Stimulated activated memory B cell treated with anti-CD40 and anti-IgM and Interleukin-4, amounts not matched to agents 10 μg/mL and 1 μg/mL and 100 μg/mL, for 72 hours (primary cell): ENCODE measurements at regions not wholly inside any gene's neighbourhood (a gene's known extent, or its start where the extent isn't known, plus 50 kb on each side); places are given as distances from the start of the nearest gene placed in this dataset.

Source experiments
- ATAC-seq: fragments of 150-1000 bp; cut with Tn5 transposase; 2 replicates; pipeline ENCODE4 v1.10.0; 2021
- H3K27ac Mint-ChIP-seq: one replicate; pipeline ENCODE4 v1.8.0; 2022; ENCODE audit warnings: mild to moderate bottlenecking, mixed read lengths
- H3K27me3 Mint-ChIP-seq: one replicate; pipeline ENCODE4 v1.8.0; 2022; ENCODE audit warnings: mixed read lengths
- H3K36me3 Mint-ChIP-seq: one replicate; pipeline ENCODE4 v1.8.0; 2022; ENCODE audit warnings: mixed read lengths
- H3K4me1 Mint-ChIP-seq: one replicate; pipeline ENCODE4 v1.8.0; 2022; ENCODE audit warnings: mixed read lengths
- H3K4me3 Mint-ChIP-seq: one replicate; pipeline ENCODE4 v1.8.0; 2022; ENCODE audit warnings: mild to moderate bottlenecking, moderate library complexity, mixed read lengths
- H3K9me3 Mint-ChIP-seq: one replicate; pipeline ENCODE4 v1.8.0; 2022; ENCODE audit warnings: mixed read lengths

DNA sequence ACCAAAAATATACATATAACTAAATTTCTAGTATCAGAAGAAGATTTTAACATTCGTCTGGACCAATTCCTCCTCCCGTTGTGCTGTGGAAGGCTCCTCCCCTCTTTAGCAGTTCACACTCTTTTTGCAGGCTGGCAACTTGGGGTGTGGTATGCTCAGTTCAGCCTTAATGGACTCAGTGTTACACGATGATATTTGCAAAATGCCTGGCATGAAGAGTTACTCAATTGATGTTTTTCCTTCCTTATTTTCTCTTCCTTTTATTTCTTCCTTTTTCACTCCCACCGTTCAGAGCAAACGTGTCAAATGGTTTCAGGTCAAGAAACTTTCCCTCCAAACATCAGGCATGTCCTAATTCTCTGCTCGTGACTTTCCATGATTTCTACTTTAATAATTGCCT is 248.3 kb downstream of the PHF14 start:
- Mint-ChIP-seq H3K4me3 (no peak overlapping the region), H3K27me3 (no peaks in the 10 kb centered on the region), H3K27ac (no peak overlapping the region), H3K36me3 (no peaks in the 10 kb centered on the region), H3K9me3 (no peaks in the 10 kb centered on the region), H3K4me1 (no peaks in the 10 kb centered on the region)
- ATAC-seq: no peak

DNA sequence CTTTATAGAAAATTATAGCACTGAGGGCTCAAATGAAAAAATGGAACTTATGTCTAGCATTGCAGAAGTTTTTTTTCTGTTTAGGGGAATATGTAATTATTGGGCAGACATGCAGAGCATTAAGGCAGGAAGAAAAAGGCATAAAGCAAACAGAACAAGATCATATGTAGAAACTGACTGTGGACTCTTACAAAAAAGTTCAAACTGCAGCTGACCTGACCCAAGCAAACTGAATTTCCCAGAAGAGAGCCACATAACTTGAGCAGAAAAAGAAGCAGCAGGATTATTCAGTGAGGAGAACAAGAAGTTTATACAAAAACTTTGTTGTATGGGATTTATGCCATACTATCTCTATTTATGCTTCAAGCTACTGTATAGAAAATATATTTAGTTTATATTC is 250.9 kb downstream of the PHF14 start:
- Mint-ChIP-seq H3K27me3 (no peaks in the 10 kb centered on the region), H3K9me3 (no peaks in the 10 kb centered on the region), H3K27ac (no peak overlapping the region), H3K36me3 (no peaks in the 10 kb centered on the region), H3K4me3 (no peak overlapping the region), H3K4me1 (no peaks in the 10 kb centered on the region)
- no peak for ATAC-seq

DNA sequence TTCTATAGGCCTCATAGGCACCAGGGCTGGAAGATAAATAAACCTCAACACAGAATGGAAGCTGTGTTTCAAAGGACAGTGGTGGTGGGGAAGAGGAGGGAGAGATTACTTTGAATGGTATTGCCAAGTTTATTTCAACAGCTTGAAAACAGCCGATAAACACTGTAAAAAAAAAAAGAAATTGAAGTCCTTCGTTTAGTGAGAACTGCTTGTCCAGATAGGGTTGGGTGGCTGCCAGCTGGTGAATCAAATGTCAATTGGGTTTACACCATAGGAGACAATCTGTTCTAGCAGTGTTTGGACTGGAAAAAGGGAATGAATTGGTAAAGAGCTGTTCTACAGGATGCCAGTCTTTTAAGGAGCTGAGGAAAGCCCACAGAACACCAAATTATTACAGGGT is 254.8 kb downstream of the PHF14 start:
- no peaks in the 10 kb centered on the region for H3K9me3 Mint-ChIP-seq
- H3K27ac Mint-ChIP-seq: no peak overlapping the region
- H3K36me3 Mint-ChIP-seq: no peaks in the 10 kb centered on the region
- H3K4me1 Mint-ChIP-seq: no peaks in the 10 kb centered on the region
- H3K4me3 Mint-ChIP-seq: no peak overlapping the region
- H3K27me3 Mint-ChIP-seq: no peaks in the 10 kb centered on the region
- no peak for ATAC-seq

DNA sequence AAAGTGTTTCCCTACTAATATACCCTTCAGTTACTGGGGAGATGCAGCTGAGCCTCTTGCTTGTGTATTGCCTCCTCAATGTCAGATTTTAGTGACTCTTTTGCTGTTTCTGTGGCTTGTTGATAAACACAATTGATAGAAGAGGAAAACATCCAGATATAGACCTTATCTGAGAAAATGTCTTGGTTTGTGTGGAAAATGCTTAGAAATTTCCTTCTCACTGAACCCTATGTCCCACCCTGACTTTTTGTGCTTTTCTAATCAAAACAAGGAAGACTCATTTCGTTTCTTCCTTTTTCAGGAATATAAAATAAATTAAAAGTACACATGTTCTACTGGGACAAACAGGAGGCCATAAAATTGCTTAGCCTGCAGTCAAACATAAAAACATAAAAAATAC is 257.5 kb downstream of the PHF14 start:
- Mint-ChIP-seq H3K27me3 (no peaks in the 10 kb centered on the region), H3K36me3 (no peaks in the 10 kb centered on the region), H3K4me3 (no peak overlapping the region), H3K27ac (no peak overlapping the region), H3K9me3 (no peaks in the 10 kb centered on the region), H3K4me1 (no peaks in the 10 kb centered on the region)
- ATAC-seq: no peak

DNA sequence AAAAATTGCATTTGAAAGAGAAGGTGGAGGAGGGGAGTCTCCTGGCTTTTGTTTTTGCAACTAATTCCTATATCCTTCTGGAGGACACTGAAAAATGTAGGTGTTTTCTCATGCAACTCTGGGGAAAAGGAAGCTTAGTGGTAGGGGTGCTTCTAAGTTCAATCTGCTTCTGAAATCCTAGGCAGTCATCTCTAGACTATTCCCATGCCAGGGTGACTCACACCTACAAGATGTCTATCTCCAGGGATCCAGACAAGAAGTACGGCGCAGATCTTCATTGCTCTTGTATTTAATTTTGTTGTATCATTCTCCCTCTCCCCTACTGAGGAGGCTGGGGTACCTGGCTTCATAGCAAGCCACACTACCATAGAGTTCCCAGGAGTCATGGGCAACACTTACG is 258.8 kb downstream of the PHF14 start:
- ATAC-seq: peak; percentile 25
- H3K4me1 Mint-ChIP-seq: no peaks in the 10 kb centered on the region
- no peaks in the 10 kb centered on the region for H3K36me3 Mint-ChIP-seq
- no peaks in the 10 kb centered on the region for H3K27me3 Mint-ChIP-seq
- no peak overlapping the region for H3K4me3 Mint-ChIP-seq
- no peak overlapping the region for H3K27ac Mint-ChIP-seq
- no peaks in the 10 kb centered on the region for H3K9me3 Mint-ChIP-seq

DNA sequence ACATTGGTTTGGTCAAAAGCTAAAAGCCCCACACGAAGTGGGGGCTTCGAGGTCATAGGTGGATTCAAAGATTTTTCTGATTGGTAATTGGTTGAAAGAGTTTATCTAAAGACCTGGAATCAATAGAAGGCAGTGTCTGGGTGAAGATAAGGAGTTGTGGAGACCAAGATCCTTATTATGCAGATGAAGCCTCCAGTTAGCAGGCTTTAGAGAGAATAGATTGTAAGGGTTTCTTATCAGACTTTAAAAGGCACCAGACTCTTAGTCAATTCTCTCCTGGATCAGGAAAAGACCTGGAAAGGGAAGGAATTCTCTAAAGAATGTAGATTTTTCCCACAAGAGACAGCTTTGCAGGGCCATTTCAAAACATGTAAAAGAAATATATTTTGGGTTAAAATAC is 260.2 kb downstream of the PHF14 start:
- Mint-ChIP-seq H3K4me3 (no peak overlapping the region), H3K27ac (no peak overlapping the region), H3K36me3 (no peaks in the 10 kb centered on the region), H3K9me3 (no peaks in the 10 kb centered on the region), H3K27me3 (no peaks in the 10 kb centered on the region), H3K4me1 (no peaks in the 10 kb centered on the region)
- ATAC-seq: no peak

DNA sequence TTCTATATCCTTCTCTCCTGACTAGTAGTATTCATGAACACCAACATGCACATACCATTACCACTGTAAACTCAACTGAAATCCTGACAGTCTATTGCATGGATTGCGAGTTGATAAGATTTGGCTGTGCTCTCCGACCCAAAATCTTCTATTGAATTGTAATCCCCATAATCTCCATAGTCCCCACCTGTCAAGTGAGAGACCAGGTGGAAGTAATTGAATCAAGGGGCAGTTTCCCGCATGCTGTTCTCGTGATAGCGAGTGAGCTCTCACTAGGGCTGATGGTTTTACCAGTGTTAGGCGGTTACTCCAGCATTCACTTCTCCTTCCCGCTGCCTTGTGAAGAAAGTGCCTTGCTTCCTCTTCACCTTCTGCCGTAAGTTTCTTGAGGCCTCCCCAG is 261.8 kb downstream of the PHF14 start:
- no peaks in the 10 kb centered on the region for H3K9me3 Mint-ChIP-seq
- H3K27me3 Mint-ChIP-seq: no peaks in the 10 kb centered on the region
- no peak overlapping the region for H3K4me3 Mint-ChIP-seq
- H3K4me1 Mint-ChIP-seq: no peaks in the 10 kb centered on the region
- H3K27ac Mint-ChIP-seq: no peak overlapping the region
- ATAC-seq: no peak
- no peaks in the 10 kb centered on the region for H3K36me3 Mint-ChIP-seq

DNA sequence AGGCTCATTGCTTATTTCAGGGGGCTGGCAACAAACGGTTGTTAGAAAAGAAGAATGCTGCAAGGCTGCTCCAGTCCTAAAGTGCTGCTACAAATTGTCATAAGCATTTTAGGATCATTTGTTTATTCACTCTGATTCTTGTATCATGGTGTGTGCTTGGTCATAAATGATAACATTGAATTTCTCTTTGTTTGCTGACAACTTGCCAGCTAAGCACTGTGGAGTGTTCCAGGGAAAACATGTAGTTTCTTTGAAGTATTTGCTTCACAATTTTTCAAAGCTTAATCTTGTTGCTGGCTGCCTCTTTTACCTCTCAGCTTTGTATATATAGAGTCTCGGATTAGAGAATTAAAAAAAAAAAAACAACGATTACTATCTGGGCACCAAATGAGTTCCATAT is 263.0 kb downstream of the PHF14 start:
- H3K4me3 Mint-ChIP-seq: no peak overlapping the region
- no peaks in the 10 kb centered on the region for H3K27me3 Mint-ChIP-seq
- H3K27ac Mint-ChIP-seq: no peak overlapping the region
- ATAC-seq: no peak
- no peaks in the 10 kb centered on the region for H3K9me3 Mint-ChIP-seq
- no peaks in the 10 kb centered on the region for H3K4me1 Mint-ChIP-seq
- no peaks in the 10 kb centered on the region for H3K36me3 Mint-ChIP-seq

DNA sequence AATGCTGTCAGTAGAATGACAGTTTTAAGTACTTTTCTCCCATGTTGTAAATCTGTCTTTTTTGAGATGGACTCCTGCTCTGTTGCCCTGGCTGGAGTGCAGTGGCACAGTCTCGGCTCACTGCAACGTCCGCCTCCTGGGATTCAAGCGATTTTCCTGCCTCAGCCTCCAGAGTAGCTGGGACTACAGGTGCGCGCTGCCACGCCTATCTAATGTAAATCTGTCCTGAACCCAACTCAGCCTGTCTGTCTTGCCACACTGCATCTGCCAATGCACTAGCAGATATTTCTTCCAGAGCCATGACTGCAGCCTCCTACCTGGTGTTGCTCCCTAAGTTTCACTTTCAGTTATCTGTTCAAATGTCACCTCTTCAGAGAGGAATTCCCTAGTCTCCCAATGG is 264.1 kb downstream of the PHF14 start:
- Mint-ChIP-seq H3K27ac (no peak overlapping the region), H3K27me3 (no peaks in the 10 kb centered on the region)
- no peak for ATAC-seq

DNA sequence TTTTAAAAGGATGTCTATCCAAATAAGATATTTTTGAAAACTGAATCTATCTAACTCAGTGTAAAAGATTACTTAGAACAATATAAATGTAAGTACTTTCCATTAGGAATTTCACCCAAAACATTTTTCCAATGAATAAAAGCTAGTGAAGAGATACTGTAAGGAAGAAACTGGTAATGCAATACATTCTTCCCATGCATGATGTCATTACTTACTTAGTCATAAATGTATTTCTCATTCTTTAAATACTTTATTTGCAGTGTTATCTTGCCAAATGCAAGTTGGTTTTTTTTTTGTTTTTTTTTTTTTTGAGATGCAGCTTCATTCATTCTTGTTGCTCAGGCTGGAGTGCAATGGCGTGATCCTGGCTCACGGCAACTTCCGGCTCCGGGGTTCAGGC is 265.6 kb downstream of the PHF14 start:
- H3K27ac Mint-ChIP-seq: no peak overlapping the region
- no peaks in the 10 kb centered on the region for H3K36me3 Mint-ChIP-seq
- no peaks in the 10 kb centered on the region for H3K27me3 Mint-ChIP-seq
- H3K9me3 Mint-ChIP-seq: no peaks in the 10 kb centered on the region
- no peak overlapping the region for H3K4me3 Mint-ChIP-seq
- H3K4me1 Mint-ChIP-seq: no peaks in the 10 kb centered on the region
- ATAC-seq: no peak

More for the DNA sequence above, 264.1 kb downstream of the PHF14 start:
- no peaks in the 10 kb centered on the region for H3K9me3 Mint-ChIP-seq
- no peaks in the 10 kb centered on the region for H3K36me3 Mint-ChIP-seq
- no peaks in the 10 kb centered on the region for H3K4me1 Mint-ChIP-seq
- H3K4me3 Mint-ChIP-seq: no peak overlapping the region

DNA sequence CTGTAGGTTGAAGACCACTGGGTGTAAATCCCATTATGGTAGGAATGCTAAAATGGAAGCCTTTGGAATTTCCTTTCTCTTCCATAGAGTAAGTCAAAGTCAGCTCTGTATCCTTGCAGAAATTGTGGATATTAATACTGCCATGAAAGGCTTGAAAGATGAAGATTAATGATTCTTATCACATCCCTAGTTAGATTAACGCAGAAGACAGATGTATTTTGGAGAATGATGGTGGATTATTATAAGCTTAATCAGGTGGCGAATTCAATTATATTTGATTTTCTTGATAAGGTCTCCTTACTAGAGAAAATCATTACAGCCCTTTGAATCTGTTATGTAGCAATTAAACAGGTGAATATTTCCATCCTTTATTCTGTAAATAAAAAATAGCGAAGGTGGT is 270.1 kb downstream of the PHF14 start:
- Mint-ChIP-seq H3K27me3 (no peaks in the 10 kb centered on the region), H3K9me3 (no peaks in the 10 kb centered on the region), H3K4me3 (no peak overlapping the region), H3K27ac (no peak overlapping the region), H3K4me1 (no peaks in the 10 kb centered on the region), H3K36me3 (no peaks in the 10 kb centered on the region)
- no peak for ATAC-seq

DNA sequence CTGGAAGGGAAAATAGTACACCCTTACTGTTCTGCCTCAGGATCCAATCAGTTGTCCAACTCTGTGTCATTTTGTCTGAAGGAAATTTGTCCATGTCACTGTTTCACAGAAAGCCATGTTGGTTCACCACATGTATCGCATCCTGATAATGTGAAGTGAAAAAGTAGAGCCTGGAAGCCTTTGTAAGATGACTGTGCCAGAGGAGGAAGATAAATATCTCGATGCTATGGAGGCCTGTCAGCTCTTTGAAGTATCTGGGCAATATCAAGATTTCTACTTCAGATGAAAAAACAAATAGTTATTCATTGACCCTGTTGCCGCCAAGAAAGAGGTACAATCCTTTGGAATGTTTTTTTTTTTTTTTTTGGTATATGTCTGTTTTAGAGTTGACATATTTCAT is 270.5 kb downstream of the PHF14 start:
- H3K9me3 Mint-ChIP-seq: no peaks in the 10 kb centered on the region
- H3K4me3 Mint-ChIP-seq: no peak overlapping the region
- H3K36me3 Mint-ChIP-seq: no peaks in the 10 kb centered on the region
- ATAC-seq: no peak
- no peak overlapping the region for H3K27ac Mint-ChIP-seq
- H3K4me1 Mint-ChIP-seq: no peaks in the 10 kb centered on the region
- H3K27me3 Mint-ChIP-seq: no peaks in the 10 kb centered on the region

DNA sequence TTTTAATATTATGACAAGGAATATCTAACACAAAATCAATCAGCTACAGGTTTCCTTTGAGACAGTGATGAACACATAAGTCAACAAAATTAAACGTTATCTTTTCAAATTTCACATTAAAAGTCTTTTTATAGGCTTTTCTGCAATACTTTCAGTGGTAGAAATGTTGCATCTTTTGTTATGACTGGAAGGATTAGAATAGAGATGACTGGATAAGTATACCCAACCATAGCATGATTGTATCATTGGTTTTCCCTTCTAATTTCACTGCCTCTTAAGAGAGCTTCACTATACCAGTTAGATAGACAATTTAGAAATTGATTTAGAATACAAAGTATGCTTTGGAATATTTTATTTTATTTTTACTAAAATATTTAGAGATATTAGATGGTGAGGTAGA is 273.9 kb downstream of the PHF14 start:
- Mint-ChIP-seq H3K4me1 (no peaks in the 10 kb centered on the region), H3K4me3 (no peak overlapping the region), H3K27me3 (peaks cover 10% of the 10 kb centered on the region), H3K27ac (no peak overlapping the region), H3K9me3 (no peaks in the 10 kb centered on the region), H3K36me3 (no peaks in the 10 kb centered on the region)
- no peak for ATAC-seq

DNA sequence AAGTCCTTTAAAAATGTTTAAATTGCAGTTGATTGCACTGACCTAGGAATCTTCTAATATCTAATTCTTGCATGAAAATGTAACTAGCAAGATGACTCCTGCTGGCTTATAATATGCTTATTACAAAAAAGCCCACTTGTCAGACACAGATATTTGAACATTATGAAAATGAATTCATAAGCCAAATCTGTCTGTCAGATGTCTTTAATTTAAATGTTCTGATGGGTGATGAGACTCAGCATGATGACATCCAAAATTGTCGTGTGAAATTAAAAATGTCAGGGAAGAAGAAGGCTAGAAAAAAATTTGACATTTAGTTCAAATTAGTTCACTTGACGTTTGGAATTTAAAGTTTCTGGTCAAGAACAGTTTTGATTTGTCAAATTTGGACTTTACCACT is 277.8 kb downstream of the PHF14 start:
- Mint-ChIP-seq H3K4me1 (no peaks in the 10 kb centered on the region), H3K27ac (no peak overlapping the region), H3K4me3 (no peak overlapping the region), H3K36me3 (no peaks in the 10 kb centered on the region), H3K9me3 (no peaks in the 10 kb centered on the region), H3K27me3 (peaks cover 10% of the 10 kb centered on the region)
- no peak for ATAC-seq

DNA sequence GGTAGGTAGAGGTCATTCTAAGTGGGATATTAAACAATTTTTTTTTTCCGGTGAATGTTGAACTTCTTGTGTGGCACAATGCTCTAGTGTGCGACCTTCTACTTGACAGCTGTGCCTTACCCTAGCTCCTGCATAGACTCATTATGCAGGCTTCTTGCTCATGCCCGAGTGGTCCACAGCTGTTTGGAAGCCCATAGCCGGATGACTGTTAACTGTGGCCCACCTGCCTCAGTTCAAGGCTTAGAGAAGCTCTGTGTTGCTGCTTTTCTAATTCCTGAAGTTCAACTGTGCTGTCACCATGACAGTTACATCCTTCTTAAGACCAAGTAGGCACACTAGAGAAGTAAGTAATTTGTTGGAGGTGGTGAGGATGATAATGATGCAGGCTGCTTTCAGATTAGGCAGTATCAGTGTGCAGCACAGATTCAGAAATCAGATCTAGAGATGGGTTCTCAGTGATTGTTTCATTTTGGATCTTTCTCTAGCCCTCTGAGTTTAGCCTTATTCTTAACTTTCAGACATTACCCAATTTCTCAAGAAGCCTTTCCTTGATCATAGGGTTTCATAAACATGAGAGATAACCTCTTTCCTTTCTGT is 278.4 kb downstream of the PHF14 start:
- Mint-ChIP-seq H3K4me3 (no peak overlapping the region), H3K36me3 (no peaks in the 10 kb centered on the region), H3K27me3 (peaks cover 10% of the 10 kb centered on the region), H3K4me1 (no peaks in the 10 kb centered on the region), H3K9me3 (no peaks in the 10 kb centered on the region), H3K27ac (no peak overlapping the region)
- ATAC-seq: no peak

DNA sequence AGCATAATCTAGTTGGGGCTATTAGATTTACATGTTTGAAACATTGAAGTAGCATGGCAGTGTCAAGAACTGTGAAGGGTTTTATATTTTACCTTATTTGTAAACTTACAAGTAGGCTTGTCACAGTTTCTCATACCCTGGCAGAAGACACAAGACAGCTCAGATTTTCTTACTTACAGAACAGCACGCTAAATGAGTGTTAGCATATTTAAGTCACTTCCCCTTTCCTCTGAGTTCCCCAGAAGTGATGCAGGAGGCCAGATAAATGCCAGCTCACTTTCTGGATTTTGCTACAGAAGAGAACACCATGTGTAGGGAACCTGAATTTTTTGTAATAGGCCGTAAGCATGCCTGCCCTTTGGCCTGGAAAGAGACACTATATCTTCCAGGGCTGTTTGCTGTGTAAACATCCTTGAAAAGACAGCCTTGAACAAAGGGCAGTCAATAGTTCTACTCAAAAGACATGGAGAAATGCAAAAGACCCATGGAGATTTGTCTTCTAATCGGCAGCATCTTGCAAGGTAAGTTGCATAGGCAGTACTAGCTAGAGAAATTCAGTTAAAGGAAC is 279.1 kb downstream of the PHF14 start:
- no peak overlapping the region for H3K4me3 Mint-ChIP-seq

DNA sequence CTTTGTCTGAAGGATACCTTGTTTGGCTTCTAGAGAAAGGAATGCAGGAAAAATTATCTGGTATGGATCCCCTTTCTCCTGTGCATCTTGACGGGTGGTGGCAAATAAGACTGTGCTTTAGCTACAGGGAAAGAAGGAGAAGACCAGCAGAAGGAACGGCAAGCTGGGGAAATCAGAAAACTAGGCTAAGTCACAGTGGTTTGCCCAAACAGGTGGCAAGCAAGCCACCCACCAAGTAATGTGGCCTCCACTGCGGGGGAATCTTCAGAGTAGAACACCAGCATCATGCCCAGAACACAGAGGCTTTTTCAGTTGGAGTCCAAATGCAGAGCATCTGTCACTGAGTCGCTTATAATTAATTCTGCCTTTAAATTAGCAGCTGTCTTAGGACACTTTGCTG is 282.8 kb downstream of the PHF14 start:
- no peak overlapping the region for H3K27ac Mint-ChIP-seq
- ATAC-seq: no peak
- H3K4me3 Mint-ChIP-seq: no peak overlapping the region
- no peaks in the 10 kb centered on the region for H3K9me3 Mint-ChIP-seq
- no peaks in the 10 kb centered on the region for H3K4me1 Mint-ChIP-seq
- H3K27me3 Mint-ChIP-seq: no peaks in the 10 kb centered on the region
- no peaks in the 10 kb centered on the region for H3K36me3 Mint-ChIP-seq

More for the DNA sequence above, 279.1 kb downstream of the PHF14 start:
- H3K4me1 Mint-ChIP-seq: no peaks in the 10 kb centered on the region
- ATAC-seq: peak; percentile 52
- no peaks in the 10 kb centered on the region for H3K9me3 Mint-ChIP-seq
- no peak overlapping the region for H3K27ac Mint-ChIP-seq
- peaks cover 10% of the 10 kb centered on the region for H3K27me3 Mint-ChIP-seq
- H3K36me3 Mint-ChIP-seq: no peaks in the 10 kb centered on the region
